ENCODE measurements at regions not wholly inside any gene's neighbourhood (a gene's known extent, or its start where the extent isn't known, plus 50 kb on each side); places are given as distances from the start of the nearest gene placed in this dataset.

DNA sequence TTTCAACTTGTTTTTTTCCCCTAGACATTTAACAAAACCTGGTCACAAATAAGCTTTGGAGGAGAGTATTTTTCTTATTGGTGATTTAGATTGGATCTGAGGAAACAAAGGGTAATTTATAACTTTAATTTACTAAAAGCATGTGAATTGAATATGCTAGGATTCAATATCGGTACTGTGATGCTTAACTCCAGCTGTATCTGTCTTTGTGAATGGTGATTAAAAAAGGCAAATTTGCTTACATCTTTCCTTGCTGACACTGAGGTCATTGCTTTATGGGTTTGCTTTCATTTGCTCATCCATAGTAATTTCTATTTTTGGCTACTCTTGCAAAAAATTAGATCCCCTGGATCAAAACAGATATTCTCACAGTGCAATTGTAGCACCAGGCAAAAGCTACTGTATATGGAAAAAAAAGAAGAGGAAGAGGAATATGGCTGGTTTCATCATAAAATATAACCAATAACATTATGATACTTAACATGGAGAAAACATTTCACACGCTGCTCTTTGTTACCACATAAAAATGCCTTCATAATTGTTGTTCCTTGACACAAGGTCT, 832.0 kb upstream of the ZEB2 start:
- no peak overlapping the region for H3K27ac ChIP-seq (ENCODE audit: low read depth, low read length)
- ChIA-PET CTCF (no interaction called here), POLR2A (no interaction called here), RAD21 (ENCODE audit: low non-redundant PET in 1 of 2, low total read pairs in 2 of 2, uncharacterized antibody in 2 of 2, unreplicated experiment in 2 of 2) (no interaction called here)
- no peaks in the 10 kb centered on the region for H3K79me2 ChIP-seq (ENCODE audit: insufficient read depth, low read length)
- H3K36me3 ChIP-seq (ENCODE audit: control insufficient read depth in 1 of 2, insufficient read depth in 2 of 2, low read length in 2 of 2) = no peaks in the 10 kb centered on the region
- no peaks in the 10 kb centered on the region for H3K9me2 ChIP-seq (ENCODE audit: insufficient read depth)
- H3K4me1 ChIP-seq (ENCODE audit: control insufficient read depth in 1 of 2, insufficient read depth in 2 of 2, low read length in 2 of 2) = no peaks in the 10 kb centered on the region
- no peaks in the 10 kb centered on the region for H3K9me3 ChIP-seq (ENCODE audit: control insufficient read depth in 1 of 2, insufficient read depth in 1 of 2, low read depth in 1 of 2, low read length in 2 of 2)
- H3K4me3 ChIP-seq (replicated peaks in 1 of 2; ENCODE audit: low read depth in 1 of 2, low read length in 2 of 2) = no peak overlapping the region
- BruUV-seq (replicated peaks) = no TSS peak
- no peak overlapping the region for H3K4me2 ChIP-seq (ENCODE audit: low read length)
- H3K27me3 ChIP-seq (ENCODE audit: insufficient read depth, low read length) = no peaks in the 10 kb centered on the region
- intact Hi-C loops (cut with micrococcal nuclease) = no loop called here
- no peak overlapping the region for H2AFZ ChIP-seq (ENCODE audit: low read depth, low read length, poor library complexity, severe bottlenecking)
- no peak for ATAC-seq
- no peaks in the 10 kb centered on the region for H4K20me1 ChIP-seq (ENCODE audit: insufficient read depth)
- TF ChIP-seq ZNF274 (IDR thresholded peaks at IDR 0.05; ENCODE audit: low read depth, low read length) = no peak
- TF ChIP-seq, protein P1, sequence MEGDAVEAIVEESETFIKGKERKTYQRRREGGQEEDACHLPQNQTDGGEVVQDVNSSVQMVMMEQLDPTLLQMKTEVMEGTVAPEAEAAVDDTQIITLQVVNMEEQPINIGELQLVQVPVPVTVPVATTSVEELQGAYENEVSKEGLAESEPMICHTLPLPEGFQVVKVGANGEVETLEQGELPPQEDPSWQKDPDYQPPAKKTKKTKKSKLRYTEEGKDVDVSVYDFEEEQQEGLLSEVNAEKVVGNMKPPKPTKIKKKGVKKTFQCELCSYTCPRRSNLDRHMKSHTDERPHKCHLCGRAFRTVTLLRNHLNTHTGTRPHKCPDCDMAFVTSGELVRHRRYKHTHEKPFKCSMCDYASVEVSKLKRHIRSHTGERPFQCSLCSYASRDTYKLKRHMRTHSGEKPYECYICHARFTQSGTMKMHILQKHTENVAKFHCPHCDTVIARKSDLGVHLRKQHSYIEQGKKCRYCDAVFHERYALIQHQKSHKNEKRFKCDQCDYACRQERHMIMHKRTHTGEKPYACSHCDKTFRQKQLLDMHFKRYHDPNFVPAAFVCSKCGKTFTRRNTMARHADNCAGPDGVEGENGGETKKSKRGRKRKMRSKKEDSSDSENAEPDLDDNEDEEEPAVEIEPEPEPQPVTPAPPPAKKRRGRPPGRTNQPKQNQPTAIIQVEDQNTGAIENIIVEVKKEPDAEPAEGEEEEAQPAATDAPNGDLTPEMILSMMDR (IDR thresholded peaks at IDR 0.05 in 2 of 3, conservative IDR thresholded peaks at IDR 0.05 in 1 of 3; ENCODE audit: borderline replicate concordance in 1 of 3, insufficient read depth in 1 of 3, low read depth in 2 of 3, low read length in 2 of 3) = no peak
- no peak for TF ChIP-seq SP1 (IDR thresholded peaks at IDR 0.05; ENCODE audit: low read depth)
- no peak for TF ChIP-seq JUND (IDR thresholded peaks at IDR 0.05)
- no peak for TF ChIP-seq EZH2 (IDR thresholded peaks at IDR 0.05)
- TF ChIP-seq CEBPB (IDR thresholded peaks at IDR 0.05; ENCODE audit: low read depth) = no peak
- TF ChIP-seq EGR1 (IDR thresholded peaks at IDR 0.05; ENCODE audit: low read depth) = no peak
- no peak for DNase-seq (ENCODE audit: low read depth, low spot score)
- H3K9ac ChIP-seq (ENCODE audit: low read length) = no peak overlapping the region

DNA sequence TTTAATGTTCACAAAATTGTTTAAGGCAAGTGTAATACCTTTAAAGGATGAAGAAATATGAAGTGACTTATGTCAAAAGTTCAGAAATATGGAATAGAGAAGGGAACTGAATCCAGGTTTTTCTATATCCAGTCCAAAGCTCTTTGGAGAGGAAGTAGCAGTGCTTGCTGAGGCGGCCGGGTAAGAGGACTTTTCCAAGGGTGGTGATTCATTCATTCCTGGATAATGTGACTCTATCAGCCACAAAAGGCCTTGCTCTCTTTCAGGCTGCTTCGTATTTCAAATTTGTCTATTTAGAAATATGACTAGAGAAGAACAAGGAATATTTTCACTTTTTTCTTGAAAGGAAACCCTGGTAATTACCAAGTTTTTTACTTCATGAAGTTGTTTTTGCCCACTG, 830.1 kb upstream of the ZEB2 start:
- Histone ChIP-seq H3K4me1 (ENCODE audit: control insufficient read depth in 1 of 2, insufficient read depth in 2 of 2, low read length in 2 of 2) (no peaks in the 10 kb centered on the region), H4K20me1 (ENCODE audit: insufficient read depth) (no peaks in the 10 kb centered on the region), H3K9me2 (ENCODE audit: insufficient read depth) (no peaks in the 10 kb centered on the region), H2AFZ (ENCODE audit: low read depth, low read length, poor library complexity, severe bottlenecking) (no peak overlapping the region), H3K27ac (ENCODE audit: low read depth, low read length) (no peak overlapping the region), H3K27me3 (ENCODE audit: insufficient read depth, low read length) (no peaks in the 10 kb centered on the region), H3K9me3 (ENCODE audit: control insufficient read depth in 1 of 2, insufficient read depth in 1 of 2, low read depth in 1 of 2, low read length in 2 of 2) (no peaks in the 10 kb centered on the region), H3K79me2 (ENCODE audit: insufficient read depth, low read length) (no peaks in the 10 kb centered on the region), H3K9ac (ENCODE audit: low read length) (no peak overlapping the region), H3K36me3 (ENCODE audit: control insufficient read depth in 1 of 2, insufficient read depth in 2 of 2, low read length in 2 of 2) (no peaks in the 10 kb centered on the region), H3K4me2 (ENCODE audit: low read length) (no peak overlapping the region), H3K4me3 (replicated peaks in 1 of 2; ENCODE audit: low read depth in 1 of 2, low read length in 2 of 2) (no peak overlapping the region)
- no peak for ATAC-seq
- RAD21 ChIA-PET (ENCODE audit: low non-redundant PET in 1 of 2, low total read pairs in 2 of 2, uncharacterized antibody in 2 of 2, unreplicated experiment in 2 of 2) = no interaction called here
- TF ChIP-seq FOSL1 (IDR thresholded peaks at IDR 0.05; ENCODE audit: low read depth) = no peak
- TF ChIP-seq JUND (IDR thresholded peaks at IDR 0.05) = no peak
- TF ChIP-seq RAD21 (IDR thresholded peaks at IDR 0.05; ENCODE audit: low read depth) = no peak
- no peak for TF ChIP-seq POLR2A (IDR thresholded peaks at IDR 0.05; ENCODE audit: borderline replicate concordance, extremely low read depth, insufficient read depth, insufficient read length)
- TF ChIP-seq, protein P2, sequence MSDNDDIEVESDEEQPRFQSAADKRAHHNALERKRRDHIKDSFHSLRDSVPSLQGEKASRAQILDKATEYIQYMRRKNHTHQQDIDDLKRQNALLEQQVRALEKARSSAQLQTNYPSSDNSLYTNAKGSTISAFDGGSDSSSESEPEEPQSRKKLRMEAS (IDR thresholded peaks at IDR 0.05) = no peak
- POLR2A ChIA-PET = no interaction called here
- intact Hi-C loops (cut with micrococcal nuclease) = no loop called here
- no peak for DNase-seq (ENCODE audit: low read depth, low spot score)
- CTCF ChIA-PET = no interaction called here
- no TSS peak for BruUV-seq (replicated peaks)
